HK-2 (cell line): ENCODE measurements at regions not wholly inside any gene's neighbourhood (a gene's known extent, or its start where the extent isn't known, plus 50 kb on each side); places are given as distances from the start of the nearest gene placed in this dataset.

ENCODE experiments used
- DNase-seq: peaks from one replicate; pipeline ENCODE4 v3.0.0-alpha.2; 2018; ENCODE audit not compliant: unreplicated experiment

DNA sequence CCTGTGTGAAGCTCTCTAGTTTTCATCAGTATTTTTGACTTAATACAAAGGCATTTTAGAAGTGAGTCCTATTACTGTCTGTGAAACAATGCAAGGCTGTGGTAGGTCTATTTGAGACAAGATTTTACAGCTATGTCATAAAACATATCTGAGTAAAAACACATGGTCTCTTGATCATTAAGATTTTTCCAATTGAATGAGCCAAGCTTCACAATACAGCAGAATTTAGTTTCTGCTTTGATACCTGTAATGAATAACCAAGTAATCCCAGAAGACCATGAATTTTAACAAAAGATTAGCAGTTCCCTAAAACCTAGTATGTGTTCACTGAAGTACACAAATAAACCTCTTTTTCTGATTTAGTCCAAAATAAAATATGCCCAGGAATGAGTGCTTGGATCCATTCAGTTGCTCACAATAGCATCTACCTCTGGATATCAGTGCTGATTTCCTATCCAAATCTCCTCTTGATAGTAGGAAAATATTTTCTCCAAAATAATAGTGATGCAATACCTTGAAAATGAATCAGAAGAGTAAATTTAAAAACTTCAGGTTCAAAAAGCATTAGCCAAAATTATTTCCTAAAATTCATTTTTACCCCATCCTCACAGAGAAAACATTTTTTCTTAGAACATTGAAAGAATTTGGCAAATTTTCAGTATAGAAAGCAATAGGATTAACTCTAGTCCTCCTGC is 533.5 kb upstream of the SGCG start:
- no peak for DNase-seq

DNA sequence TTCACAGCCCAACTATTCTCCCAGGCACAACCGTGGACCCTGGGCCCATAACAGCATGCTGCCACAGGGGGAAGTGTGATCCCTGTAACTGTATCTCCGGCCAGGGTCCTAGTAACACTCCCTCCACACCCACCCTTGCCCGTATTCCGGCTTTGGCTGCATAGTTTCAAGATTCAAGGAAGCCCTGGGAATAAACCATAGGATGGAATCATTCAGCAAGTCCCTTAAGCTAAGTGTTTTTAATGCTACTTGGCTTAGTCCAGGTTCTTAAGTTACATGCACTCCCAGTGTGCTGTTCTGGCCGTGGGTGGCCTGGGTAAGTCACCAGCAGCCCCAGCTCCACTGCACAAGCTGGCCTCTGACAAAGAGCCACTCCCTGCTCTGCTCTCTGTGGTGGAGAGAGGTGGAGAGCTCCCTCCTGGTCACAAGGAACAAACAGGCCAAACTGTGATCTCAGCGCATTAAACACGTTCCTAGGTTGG is 532.4 kb upstream of the SGCG start:
- DNase-seq = no peak

DNA sequence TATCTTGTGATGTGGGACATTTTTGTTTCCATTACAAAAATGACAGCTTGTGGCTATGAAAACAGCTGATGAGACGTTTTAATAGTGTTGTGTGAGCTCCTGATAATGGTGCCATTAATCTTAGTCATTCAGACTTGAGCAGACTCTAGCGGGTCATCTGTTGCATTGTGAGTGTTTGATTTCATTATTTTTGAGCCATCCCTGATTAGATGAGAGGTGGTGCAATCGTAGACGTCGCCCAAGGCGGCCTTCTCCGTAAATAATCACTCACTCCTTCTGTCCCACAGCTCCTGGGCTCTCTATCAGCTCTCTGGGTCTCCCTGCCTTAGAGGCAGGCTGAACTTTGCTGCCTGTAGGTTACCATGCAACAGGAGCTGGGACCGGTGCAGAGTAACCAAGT is 528.0 kb upstream of the SGCG start:
- no peak for DNase-seq

DNA sequence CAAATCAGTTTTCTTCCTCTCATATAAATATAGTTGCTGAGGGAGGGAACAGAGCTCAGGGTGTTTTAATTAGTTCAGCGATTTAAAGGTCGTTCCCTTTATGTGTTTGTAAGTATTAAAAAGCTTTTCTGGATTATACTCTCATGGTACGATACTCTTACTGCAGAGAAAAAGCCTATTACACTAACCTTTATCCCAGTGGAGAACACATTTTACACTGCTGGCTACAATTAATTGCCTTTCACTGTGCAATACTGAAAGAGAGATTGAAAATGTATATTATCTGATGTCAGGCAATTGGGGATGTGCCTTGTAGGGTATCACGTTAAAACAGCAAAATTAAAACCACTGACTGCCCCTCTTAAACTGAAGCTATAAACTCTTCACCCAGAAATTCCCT is 526.9 kb upstream of the SGCG start:
- no peak for DNase-seq

DNA sequence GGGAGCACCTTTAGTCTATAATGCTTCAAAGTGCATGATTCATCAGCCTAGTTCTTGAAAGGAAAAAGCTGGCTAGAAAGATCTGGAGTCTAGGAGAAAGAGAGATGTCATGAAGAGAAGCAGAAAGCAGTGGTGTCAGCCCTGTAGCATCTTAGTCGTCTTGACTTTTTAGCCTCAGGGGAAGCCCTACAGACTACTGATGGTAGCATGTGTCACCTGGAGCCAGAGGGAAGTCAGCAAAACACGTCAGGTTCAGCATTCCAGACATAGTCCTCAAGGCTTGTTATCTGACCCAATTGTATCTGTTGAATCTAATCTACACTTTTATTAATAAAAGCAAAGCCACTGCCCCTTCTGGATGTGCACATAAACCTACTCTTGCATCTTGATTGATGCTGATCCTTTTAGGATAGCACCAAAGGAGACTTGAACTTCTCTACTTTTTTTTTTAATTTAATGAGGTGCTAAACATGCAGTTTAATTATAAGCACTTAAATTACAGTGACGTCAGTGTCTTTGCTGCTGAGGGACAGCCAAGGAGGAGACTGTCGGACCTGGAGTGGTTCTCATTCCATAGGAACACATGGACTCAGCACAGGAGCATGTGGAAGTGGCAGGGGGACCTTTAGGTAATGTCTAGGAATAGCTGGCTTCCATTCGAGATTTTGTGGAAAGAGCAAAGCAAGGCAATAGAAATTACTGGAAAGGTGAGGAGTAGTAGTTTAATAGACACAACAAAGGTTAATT is 525.5 kb upstream of the SGCG start:
- DNase-seq = no peak

DNA sequence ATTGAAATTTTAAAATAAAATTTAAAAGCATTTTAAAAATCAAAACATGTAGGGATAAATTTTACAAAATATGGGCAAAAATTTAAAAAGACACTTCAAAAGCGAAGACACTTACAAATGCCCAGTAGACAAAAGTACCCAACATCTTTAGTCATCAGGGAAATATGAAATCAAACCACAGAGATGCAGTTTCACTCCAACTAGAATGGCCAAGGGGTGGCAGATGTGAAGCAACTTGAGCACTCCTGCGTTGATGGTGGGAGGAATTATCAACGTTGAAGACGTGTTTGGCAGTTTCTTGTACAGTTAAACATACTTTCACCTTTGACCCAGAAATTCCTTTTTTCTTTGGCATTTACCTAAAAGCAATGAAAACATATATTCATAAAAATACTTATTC is 518.0 kb upstream of the SGCG start:
- DNase-seq = no peak

DNA sequence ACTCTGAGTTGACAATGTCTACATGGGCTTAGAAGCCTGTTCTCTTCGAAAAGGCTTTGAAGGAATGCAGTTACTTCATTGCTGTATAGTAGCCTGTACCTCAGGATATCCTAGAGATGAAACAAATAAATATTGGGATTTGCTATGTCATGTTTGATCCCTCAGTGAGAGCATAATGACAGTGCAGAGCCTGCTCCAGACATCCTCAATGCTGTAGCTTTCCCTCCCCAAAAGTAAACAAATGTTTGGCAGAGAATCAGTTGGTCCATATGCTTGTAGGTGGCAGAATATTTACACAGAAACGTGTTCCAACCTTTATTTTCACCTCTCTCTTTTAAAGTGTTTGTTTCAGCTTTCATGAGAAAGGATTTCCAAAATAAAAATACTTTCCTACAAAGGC is 515.3 kb upstream of the SGCG start:
- no peak for DNase-seq

DNA sequence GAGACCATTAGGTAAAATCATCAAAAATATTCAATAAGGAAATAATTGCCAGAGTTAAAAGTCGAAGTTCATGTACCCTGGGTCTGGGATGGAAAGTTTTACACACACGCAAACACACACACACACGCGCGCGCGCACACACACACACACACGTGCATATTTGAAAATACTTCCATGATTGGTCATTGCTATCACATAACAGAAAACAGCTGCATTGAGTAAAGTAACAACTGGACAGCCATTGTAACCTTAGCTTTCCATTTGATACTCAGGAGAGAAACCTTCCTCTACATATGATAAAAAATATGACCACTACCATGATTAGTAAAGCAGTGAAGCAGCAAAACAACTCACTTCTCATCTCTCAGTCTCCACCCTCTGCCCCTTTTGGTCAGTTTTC is 490.0 kb upstream of the SGCG start:
- DNase-seq = no peak

DNA sequence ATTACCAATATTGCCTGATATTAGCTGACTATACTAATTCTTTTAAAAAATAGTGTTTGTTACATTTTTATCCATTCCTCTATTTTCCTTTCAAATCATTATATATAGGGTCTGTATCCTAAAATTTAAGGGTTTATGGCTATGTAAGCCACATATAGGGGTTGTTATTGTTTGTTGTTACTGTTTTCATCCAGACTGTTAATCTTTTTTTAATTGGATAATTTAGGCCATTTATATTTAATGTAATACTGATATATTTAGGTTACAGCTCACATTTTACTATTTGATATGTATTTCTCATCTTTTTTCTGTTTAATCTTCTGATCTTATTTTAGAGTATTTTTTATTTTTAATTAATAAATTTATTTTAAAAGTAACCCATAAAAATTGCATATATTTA is 487.1 kb upstream of the SGCG start:
- DNase-seq = no peak

DNA sequence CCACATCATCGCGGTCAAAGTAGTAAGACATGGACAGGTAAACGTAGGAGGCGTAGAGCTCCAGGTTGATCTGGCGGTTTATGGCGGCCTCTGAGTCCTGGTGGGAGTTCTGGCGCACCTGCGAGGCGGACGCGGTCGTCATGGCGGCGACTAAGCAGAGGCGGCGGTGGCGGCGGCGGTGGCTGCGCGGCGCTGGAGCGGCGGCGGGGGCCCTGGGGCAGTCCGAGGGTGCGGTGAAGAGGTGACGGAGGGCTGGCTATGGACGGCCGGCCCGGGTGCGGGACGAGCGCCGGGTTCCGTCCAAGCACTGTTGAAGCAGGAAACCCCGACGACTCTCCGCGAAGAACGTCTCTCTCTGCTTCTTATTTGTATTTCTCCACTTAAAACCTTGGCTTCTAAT is 484.3 kb upstream of the SGCG start:
- no peak for DNase-seq

DNA sequence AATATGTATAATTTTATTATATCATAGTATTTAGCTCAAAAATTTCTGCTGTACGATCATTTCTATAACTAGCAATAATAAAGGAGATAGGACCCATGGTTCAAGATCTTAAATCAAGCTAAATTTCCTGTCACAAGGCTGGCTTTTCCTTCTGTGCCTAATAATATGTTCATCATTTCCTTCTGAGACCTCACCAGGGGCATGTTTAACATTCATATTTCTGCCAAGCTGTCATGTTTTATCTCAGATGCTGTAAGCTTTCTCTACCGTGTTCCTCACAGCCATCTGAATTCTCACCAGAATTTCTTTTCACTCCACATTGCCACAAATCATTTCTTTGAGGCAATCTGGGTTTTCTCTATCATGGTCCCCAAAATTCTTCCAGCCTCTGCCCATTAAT is 482.3 kb upstream of the SGCG start:
- no peak for DNase-seq

DNA sequence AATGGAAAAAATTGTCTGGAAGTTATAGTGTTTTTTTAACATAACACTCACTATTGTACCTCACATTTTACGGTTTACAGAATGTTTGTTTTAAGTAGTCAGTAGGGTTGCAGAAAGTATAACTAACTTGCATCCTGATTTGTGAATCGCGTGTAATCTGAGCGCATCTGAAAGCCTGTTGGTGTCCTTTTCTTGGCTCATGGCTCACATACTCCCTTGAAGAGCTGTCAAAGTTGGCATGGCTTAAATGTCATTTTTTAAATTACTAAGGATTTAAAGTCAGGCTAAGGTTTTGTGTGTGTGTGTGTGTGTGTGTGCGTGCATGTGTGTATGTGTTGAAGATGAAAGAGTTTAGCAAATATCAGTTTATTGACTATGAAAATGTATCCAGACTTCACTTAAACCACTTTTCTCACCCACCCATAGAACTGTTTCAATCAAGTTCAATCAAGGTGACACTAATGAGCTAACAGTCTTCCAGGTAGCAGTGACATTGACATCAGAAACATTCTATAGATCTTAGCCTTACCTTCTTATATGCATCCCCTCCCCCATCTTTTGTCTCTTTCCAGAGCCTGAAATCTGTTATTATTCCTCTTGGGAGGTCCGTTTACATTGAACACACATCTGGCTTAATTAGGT is 480.4 kb upstream of the SGCG start:
- no peak for DNase-seq

DNA sequence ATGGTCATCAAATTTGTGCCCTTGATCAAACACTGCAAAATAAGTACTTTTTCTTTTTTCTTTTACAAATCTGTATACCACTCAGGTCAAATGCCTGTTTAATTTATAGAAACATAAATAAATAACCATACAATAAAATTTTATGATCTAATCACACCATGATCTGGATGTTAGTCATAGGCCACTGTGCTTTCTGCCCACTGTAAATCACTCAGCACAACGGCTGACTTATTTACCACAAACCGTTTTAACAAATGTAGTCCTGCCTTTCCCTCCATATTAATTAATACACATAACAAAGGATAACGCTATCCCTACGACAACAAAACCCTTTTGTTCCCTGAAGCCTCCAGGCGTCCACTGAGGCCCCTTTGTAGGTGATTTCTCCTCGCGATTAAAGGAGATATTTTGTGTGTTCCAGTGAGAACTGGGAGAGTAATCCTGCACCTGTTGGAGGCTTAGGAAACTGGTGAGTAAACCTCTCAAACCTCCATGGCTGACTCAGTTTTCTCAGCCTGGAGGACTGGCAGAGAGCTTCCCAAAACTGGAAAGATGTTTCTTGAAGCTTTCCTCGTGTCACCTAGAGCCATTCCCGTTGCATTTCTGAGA is 477.1 kb upstream of the SGCG start:
- DNase-seq = no peak

DNA sequence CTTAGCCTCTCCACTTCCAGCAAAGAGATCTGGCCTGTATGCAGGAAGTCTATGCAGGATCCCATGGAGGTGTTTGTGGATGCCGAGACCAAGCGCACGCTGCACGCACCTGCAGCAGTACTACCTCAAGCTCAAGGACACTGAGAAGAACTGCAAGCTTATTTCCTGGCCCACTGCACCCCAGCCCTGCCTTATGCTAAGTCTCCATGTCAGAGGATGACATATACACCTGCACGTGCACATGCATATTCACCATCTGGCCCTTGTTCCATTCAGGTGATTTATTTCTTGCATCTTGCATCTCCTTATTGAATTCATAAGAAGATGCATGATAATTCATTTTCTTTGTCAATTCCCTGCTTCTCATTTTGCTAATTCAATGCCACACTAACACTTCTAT is 472.8 kb upstream of the SGCG start:
- DNase-seq = no peak

DNA sequence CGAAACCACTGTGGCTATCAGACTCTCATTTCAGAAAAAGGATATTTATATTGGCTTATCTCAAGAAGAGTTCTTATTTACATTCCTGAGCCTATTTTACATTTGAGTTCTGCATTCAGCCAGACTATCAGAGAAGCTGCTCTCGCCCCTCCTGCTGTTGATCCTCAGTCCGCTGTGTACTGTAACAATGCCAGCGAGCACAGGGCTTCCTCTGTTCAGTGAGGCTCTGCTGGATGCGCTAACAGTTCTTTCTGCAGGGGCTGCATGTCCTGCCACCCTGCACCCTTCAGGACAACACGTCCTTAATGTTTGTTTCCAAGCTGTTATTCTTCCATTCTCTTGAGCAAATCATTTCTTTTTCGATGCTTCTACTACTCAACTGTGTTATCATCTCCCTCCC is 463.7 kb upstream of the SGCG start:
- DNase-seq = no peak

DNA sequence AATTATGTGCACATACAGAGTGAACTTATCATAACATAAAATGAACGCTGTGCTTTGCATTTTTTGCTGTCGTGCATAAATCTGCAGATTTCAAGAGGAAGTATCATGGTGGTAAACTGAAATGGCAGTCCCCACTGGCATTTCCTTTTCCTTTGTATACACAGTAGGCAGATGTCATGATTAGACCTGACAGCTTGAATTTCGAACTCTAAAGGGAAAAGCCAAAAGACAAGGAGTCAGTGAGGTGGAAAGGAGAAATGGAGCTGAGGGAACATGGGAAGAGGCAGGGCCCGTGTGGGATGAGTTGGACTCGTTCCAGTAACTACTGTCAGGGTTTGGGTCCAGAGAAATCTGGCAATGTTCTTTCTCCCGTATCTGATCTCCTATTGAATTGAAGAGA is 454.1 kb upstream of the SGCG start:
- DNase-seq = no peak

DNA sequence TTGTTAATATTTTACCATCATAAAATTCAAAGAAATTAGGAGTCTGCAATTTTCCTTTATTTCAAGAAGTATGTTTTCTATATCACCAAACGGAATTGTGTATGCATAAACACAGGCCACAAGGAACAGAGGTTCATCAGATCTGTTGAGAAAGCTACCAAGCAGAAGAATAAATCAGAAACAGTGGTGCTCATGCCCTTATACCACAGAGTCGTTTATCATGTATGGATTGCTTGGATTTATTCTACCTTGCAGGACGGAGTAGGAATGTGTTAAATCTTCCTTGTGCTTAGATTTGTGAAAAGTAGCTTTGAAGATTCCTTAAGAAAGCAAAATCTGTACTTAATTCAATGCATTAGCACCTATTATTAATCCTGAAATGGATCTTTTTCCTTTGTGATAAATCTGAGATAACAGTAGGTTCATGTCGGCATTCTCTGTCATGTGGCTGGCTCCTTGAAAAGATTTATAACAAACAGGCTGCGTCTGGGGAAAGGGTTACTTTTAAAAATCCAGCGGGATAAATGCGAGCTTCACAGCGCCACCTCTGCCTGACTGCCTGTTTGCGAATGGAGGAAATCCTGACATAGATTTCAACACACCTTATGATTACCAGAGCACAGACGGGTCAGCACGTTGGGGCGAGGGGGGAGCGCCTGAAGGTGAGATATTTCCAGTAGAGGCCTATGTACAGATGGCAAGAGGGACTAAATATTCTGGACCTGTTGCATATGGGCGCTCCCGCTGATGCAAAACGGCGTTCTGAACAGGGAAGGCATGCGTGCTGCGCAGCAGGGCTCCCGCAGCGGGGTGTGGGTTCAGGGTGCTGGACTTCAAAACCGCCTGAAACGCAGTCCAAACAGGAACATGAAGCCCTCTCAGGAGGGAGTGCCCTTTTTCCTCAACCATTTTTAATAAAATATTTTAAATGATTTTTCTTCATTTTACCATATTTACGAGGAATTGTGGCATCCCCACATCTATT is 445.5 kb upstream of the SGCG start:
- no peak for DNase-seq

DNA sequence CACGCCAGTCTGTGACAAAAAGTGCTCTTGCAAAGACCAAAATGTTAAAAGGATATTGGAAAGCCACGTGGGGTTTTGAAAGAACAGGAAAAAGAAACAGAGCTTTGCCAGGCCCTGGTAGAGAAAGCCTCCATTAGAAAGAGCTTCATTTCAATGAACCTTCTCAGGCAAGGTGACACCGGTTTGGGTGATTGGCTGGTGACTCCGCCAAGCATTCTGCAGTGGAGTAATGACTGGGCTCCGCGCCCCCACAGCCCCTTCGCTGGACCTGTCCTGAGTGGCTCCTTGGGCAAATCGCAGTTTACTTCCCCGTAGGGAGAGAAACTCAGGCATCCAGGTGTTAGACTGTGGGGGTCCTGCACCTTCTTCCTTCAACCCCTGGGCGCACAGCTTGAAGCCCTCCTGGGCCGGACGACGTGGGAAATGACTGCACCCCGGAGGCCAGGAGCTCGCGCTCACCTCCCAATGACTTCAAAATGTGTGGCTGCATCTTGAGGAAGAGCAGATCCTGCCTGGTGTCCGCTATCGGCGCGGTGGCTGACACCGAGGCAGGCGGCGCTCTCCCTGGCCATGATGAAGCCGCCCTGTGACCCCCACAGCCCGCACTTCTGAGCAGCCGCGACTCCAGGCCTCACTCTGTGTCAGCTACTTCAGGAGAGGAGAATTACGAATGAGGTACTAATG is 444.6 kb upstream of the SGCG start:
- no peak for DNase-seq

DNA sequence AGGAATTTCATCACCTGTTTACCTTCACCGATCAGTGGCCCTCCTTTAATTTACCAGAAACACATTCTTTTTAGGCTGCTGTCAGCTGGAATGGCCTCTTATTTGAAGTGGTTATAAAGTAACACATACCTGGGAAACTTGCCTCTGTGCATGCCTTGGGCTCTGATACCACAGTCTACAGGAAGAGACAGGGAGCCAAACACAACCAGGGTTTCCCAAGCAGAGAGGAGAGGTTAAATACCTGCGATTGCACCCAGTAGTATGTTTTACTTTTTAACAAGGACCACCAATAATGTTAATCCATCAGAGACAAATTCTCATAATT is 444.0 kb upstream of the SGCG start:
- no peak for DNase-seq

DNA sequence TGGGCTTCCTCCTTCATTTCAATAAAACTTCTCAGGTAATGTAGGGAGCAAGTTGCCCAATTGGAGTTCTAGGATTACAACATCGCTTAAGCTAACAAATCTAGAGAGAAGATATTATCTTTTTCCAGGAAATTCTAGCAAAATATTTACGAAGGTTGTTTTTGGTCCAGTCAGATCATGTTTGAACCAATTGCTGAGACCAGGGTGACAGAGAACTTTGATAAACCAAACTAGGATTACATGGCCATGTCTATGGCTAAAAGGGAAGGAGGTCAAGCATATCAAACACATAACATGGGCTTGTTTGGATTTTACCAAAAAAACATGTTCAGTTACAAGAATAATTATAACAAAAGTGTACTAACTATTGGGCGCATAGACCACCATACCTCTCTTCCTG is 442.4 kb upstream of the SGCG start:
- DNase-seq = no peak

DNA sequence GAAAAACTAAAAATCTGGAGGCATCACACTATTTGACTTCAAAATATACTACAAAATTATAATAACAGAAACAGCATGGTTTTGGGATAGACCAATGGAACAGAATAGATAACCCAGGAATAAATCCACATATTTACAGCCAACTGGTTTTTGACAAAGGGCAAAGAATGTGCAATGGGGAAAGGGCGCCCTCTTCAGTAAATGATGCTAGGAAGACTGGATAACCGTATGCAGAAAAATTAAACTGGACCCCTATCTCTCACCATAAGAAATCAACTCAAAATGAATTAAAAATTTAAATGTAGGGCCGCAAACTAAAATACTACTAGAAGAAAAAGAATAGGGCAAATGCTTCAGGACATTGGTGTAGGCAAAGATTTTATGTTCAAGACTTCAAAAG is 440.5 kb upstream of the SGCG start:
- no peak for DNase-seq
